DMS 273 (cell line): ENCODE measurements at regions not wholly inside any gene's neighbourhood (a gene's known extent, or its start where the extent isn't known, plus 50 kb on each side); places are given as distances from the start of the nearest gene placed in this dataset.

Experiments used
- DNase-seq: peaks from one replicate; lab custom pipeline; 2025; ENCODE audit not compliant: unreplicated experiment; lab: John Stamatoyannopoulos, UW

- DNase-seq = no peak
Observed at GRCh38 chr5:67259548-67260215, 63.1 kb upstream of the CD180 start.

DNA sequence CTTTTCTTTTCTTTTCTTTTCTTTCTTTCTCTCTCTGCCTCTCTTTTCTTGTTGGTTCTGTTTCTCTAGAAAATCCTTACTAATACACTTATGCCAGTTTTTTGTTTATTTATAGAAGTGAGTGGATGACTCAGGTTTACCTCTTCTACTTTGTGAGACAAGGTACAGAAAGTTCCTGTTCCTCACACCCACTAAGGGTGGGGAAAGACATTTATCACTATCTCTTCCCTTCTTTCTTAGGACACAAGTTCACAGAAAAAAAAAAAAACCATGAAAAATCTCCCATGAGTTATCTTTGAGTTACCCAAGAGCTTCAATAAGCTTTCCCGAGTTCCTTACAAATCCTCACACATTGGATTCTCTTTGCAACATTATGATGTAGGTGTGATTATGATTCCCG, 60.9 kb upstream of the CD180 start:
- DNase-seq = no peak

GRCh38 chr5:67257077-67257476, 60.5 kb upstream of the CD180 start:
- DNase-seq = no peak

GRCh38 chr5:67255881-67256280, 59.3 kb upstream of the CD180 start:
- no peak for DNase-seq

DNA sequence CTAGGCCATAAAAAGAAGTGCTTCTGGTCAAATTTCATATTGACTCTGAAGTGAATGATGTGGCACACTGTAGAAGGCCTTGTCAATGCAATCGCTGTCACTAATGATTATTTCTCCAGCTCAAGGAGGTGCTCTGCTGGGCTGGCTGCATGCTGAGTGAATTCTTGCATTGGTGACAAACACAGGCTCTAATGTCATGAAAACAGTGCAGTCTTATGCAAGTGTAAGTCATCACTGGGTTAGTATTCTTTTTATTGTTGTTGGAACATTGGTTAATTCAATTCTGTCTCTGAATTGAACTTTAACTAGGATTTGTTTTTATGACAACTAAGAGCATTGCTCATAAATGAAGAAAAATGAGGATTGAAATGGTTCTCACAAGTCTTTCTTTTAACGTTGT, 57.3 kb upstream of the CD180 start:
- DNase-seq = no peak

- DNase-seq = peak; percentile 73
Observed at GRCh38 chr5:67249590-67249895, 52.9 kb upstream of the CD180 start.

- peak; percentile 46 for DNase-seq
Observed at GRCh38 chr5:67248703-67249589, 52.3 kb upstream of the CD180 start.

GRCh38 chr5:67246546-67247268, 50.1 kb upstream of the CD180 start:
- peak; percentile 15 for DNase-seq
